ENCODE measurements at regions not wholly inside any gene's neighbourhood (a gene's known extent, or its start where the extent isn't known, plus 50 kb on each side); places are given as distances from the start of the nearest gene placed in this dataset.

DNA sequence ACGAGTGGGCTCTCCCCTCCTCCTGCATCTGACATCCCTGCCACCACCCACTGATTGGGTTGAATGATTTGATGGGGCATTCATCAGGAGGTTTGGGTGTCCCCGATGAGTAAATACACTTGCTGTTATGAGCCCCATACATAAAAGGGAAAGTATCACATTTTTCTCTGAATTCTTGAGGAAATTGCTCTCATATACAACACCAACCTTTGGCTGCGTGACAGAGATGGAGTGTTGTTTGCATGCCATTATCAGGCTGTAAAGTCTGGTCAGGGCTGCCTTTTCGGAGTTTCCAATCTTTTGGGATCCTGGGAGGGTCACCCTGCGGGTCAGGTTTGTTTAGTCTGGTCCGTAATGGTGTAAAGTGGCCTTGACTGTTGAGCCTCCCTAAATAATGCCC, 227.9 kb upstream of the SPRED2 start:
- H3K4me3 Mint-ChIP-seq, result no peak overlapping the region
- no peaks in the 10 kb centered on the region for H3K9me3 Mint-ChIP-seq
- no peaks in the 10 kb centered on the region for H3K4me1 Mint-ChIP-seq
- no peak for ATAC-seq (ENCODE audit: low read depth)
- no peaks in the 10 kb centered on the region for H3K36me3 Mint-ChIP-seq
- no peak overlapping the region for H3K27ac Mint-ChIP-seq
- peaks cover 4% of the 10 kb centered on the region for H3K27me3 Mint-ChIP-seq
- DNase-seq (ENCODE audit: low spot score in 2 of 2), result no peak

DNA sequence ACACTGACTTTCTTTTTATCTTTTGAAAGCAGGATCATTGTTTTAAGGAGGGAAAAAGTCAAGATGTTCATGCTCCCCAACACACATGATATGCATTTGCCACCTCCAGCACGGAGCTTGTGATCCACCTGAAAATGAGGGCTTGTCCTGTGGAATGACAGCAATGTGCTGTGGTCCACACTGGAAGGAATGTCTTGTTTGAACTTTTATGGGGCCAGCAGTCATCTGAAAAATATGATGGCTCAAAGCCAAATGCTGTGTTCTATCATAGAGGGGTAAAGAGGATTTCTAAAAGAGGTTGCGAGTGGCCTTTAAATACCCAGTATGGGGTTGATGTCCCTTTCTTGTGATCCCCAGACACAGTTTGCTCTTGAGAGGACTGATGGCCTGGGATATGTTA, 226.5 kb upstream of the SPRED2 start:
- Mint-ChIP-seq H3K9me3 (no peaks in the 10 kb centered on the region), H3K36me3 (no peaks in the 10 kb centered on the region), H3K27me3 (peaks cover 3% of the 10 kb centered on the region), H3K27ac (no peak overlapping the region), H3K4me1 (no peaks in the 10 kb centered on the region), H3K4me3 (no peak overlapping the region)
- no peak for ATAC-seq (ENCODE audit: low read depth)
- no peak for DNase-seq (ENCODE audit: low spot score in 2 of 2)

DNA sequence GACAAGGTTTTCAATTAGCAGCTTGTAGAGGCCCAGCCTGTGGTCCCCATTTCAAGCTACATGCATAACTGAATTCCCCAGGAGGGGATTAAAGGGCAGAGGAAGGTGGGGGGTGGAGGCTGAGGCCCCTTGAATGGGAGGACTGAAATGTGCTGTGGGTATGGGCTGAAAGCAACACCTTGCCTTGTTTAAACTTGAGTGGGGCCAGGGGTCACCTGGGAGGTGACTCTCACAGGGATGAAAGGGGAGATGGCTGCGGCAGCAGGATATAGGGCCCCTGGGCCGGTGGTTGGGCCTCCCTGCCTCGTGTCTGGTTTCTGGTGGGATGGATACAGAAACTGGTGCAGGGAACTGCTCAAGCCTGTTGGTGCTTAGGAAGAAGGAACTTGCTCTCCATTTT, 225.9 kb upstream of the SPRED2 start:
- ATAC-seq (ENCODE audit: low read depth), result no peak
- H3K27me3 Mint-ChIP-seq, result peaks cover 3% of the 10 kb centered on the region

DNA sequence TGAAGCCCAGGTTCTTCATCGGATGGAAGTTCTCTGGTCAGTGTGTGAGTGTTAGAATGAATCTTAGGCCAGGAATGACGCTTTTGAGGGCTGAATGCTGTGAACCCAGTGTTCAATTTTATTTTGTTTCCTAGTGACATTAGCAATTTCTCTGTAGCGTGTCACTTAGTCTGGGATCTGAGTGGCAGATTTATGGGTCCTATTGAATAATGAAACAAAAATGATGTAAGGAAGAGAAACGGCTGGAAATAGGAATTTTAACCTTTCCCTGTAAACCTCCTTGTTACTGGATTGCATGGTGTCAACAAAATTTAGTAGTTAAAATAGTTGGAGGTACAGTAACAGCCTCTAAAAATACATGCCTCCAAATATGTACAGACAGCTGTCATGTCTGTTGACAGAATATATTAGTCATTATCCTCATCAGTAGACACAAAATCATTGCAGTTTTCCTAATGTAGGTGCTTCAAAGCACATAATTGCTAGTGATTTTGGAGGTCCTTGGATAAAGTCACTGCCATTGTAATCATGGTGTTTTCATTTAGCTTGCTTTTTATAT, 223.8 kb upstream of the SPRED2 start:
- ATAC-seq (ENCODE audit: low read depth) (no peak), DNase-seq (ENCODE audit: low spot score in 2 of 2) (no peak)
- peaks cover 3% of the 10 kb centered on the region for H3K27me3 Mint-ChIP-seq
- no peak overlapping the region for H3K4me3 Mint-ChIP-seq
- H3K36me3 Mint-ChIP-seq, result no peaks in the 10 kb centered on the region
- no peak overlapping the region for H3K27ac Mint-ChIP-seq
- no peaks in the 10 kb centered on the region for H3K9me3 Mint-ChIP-seq
- no peaks in the 10 kb centered on the region for H3K4me1 Mint-ChIP-seq

More for the DNA sequence above, 225.9 kb upstream of the SPRED2 start:
- no peak for DNase-seq (ENCODE audit: low spot score in 2 of 2)
- Mint-ChIP-seq H3K4me3 (no peak overlapping the region), H3K4me1 (no peaks in the 10 kb centered on the region), H3K9me3 (no peaks in the 10 kb centered on the region), H3K36me3 (no peaks in the 10 kb centered on the region), H3K27ac (no peak overlapping the region)

DNA sequence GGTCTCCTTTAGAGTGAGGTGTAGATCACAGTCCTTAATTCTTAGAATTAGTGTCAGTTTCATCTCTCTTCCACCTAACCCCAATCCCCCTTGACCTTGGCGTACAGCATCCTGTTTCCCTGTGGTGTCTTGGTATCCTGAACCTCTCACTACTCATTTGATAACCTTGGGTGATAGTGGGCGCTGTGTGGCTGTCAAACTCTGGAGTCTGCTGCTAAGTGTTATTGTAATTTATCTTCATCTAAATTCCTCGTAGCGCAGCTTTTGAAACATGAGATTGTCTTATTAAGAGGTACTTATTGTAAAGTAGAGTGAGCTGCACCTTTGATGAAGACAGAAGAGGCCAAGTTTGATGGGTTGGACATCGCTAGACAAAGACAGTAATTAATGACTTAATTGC, 222.6 kb upstream of the SPRED2 start:
- H3K4me3 Mint-ChIP-seq, result no peak overlapping the region
- DNase-seq (ENCODE audit: low spot score in 2 of 2), result no peak
- no peaks in the 10 kb centered on the region for H3K36me3 Mint-ChIP-seq

DNA sequence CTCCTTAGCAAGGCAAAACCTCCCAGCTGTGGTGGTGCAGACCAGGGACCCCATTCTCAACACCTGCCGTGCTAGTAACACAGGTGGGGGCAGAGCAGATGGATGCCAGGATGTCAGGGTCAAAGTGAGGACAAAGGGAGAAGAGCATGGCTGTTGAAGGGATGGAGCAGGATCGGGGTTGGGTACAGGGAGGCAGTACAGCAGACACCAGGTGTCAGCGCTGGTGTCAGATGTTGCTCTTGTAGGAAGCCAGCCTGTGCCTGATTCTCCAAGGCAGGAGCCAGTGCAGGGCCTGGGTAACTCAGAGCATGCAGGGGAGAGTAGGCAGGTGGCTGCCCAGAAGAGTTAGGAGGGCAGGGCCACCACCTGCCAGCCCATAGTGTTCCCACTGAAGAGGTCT, 222.1 kb upstream of the SPRED2 start:
- no peak for ATAC-seq (ENCODE audit: low read depth)

More for the DNA sequence above, 222.6 kb upstream of the SPRED2 start:
- no peak for ATAC-seq (ENCODE audit: low read depth)
- no peaks in the 10 kb centered on the region for H3K4me1 Mint-ChIP-seq
- no peaks in the 10 kb centered on the region for H3K9me3 Mint-ChIP-seq
- H3K27me3 Mint-ChIP-seq, result peaks cover 3% of the 10 kb centered on the region
- no peak overlapping the region for H3K27ac Mint-ChIP-seq

DNA sequence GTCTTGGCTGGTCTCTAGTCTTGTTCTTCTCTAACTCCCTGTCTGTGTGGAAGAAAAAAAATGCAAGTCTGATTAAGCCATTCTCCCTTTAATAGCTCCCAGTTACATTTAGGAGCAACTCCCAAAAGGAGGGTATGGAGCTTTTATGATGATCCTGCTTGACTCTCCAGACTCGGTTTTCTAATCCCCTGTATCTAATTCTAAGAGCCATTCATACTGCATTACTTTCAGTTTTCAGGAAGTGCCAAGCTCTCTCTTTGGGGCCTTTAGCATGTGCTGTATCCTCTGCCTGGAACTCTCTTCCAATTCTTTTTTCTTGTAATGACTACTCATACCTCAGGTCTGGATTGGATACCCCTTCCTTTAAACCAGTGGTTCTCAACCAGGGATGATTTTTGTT, 219.7 kb upstream of the SPRED2 start:
- Mint-ChIP-seq H3K4me1 (peaks cover 5% of the 10 kb centered on the region), H3K27ac (no peak overlapping the region), H3K36me3 (no peaks in the 10 kb centered on the region), H3K9me3 (no peaks in the 10 kb centered on the region), H3K4me3 (no peak overlapping the region), H3K27me3 (no peaks in the 10 kb centered on the region)
- ATAC-seq (ENCODE audit: low read depth) (no peak), DNase-seq (ENCODE audit: low spot score in 2 of 2) (no peak)

More for the DNA sequence above, 222.1 kb upstream of the SPRED2 start:
- Mint-ChIP-seq H3K9me3 (no peaks in the 10 kb centered on the region), H3K27ac (no peak overlapping the region), H3K4me3 (no peak overlapping the region), H3K36me3 (no peaks in the 10 kb centered on the region), H3K27me3 (peaks cover 3% of the 10 kb centered on the region), H3K4me1 (no peaks in the 10 kb centered on the region)
- DNase-seq (ENCODE audit: low spot score in 2 of 2), result no peak

DNA sequence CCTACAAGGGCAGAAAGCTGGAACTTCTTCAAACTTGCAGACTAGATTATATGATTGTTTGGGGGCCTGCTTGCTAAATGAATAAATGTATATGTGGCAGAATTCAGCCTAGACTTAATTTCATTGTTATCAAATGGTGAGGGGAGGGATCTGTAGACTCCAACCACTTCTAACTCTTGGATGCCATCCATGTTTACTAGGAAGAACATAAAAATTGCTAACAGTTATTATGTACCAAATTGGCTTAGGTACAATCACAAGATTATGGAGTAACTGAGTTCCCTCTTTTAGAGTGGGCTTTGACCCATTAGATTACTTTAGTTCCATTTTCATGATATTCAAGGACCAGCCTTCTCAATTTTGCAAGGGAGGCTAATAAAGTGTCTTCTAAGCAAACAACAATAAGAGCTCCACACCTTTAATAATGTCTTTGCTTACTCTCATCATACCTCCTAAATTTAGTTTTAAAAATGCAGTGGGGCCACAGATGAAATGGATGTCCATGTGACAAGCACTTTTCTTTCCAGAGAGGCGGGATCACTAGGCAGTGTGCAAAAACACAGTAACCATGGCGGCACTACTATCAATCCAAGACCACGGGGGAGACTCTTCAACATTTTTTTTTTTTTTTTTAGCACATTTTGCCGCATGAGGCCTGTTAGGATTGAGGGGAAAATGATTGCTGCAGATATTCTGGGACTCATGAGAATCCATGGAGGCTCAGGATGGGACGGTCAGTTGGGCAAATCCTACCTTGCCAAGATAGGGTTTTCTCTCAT, 217.6 kb upstream of the SPRED2 start:
- no peak overlapping the region for H3K4me3 Mint-ChIP-seq
- no peaks in the 10 kb centered on the region for H3K36me3 Mint-ChIP-seq
- no peaks in the 10 kb centered on the region for H3K9me3 Mint-ChIP-seq
- H3K4me1 Mint-ChIP-seq, result peaks cover 5% of the 10 kb centered on the region
- ATAC-seq (ENCODE audit: low read depth) (no peak), DNase-seq (ENCODE audit: low spot score in 2 of 2) (no peak)
- no peaks in the 10 kb centered on the region for H3K27me3 Mint-ChIP-seq
- H3K27ac Mint-ChIP-seq, result no peak overlapping the region

DNA sequence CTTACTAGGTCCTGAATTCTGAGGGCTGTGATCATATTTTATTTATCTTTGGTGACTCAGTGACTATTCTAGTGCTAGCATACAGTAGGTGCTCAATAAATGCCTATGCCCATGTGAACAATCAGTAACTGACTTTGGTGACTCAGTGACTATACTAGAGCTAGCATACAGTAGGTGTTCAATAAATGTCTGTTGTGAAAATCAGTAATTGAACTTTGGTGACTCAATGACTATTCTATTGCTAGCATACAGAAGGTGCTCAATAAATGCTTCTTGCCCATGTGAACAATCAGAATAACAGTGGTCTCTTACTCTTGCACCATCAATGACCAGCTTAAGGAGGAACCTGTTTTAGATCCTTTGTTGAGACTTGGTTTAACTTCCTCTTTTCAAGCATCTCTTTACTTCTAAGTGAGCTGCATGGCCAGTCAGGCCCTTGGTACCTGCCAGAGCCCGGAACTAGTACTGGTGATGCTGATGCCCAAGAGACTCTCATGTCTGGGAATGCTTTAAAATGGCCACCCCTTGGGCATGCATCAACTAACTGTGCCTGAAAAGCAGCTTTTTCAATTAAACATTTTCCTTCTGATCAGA, 214.9 kb upstream of the SPRED2 start:
- peak; percentile 74 for ATAC-seq (ENCODE audit: low read depth)
- no peak for DNase-seq (ENCODE audit: low spot score in 2 of 2)
- no peak overlapping the region for H3K4me3 Mint-ChIP-seq

DNA sequence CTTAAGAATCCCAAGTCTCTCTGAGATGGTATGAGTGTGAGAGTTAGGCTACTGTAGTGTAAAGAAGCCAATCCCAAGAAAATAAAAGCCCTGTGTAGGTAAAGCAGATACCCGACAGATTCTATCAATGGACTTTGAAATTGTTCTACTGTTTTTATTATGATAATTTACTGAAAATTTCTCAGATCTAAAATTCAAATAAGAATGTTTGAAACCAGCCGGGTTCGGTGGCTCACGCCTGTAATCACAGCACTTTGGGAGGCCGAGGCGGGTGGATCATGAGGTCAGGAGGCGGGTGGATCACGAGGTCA, 208.3 kb upstream of the SPRED2 start:
- ATAC-seq (ENCODE audit: low read depth), result no peak
- H3K4me3 Mint-ChIP-seq, result no peak overlapping the region

More for the DNA sequence above, 214.9 kb upstream of the SPRED2 start:
- no peaks in the 10 kb centered on the region for H3K9me3 Mint-ChIP-seq
- H3K27ac Mint-ChIP-seq, result no peak overlapping the region
- no peaks in the 10 kb centered on the region for H3K27me3 Mint-ChIP-seq
- peaks cover 5% of the 10 kb centered on the region for H3K4me1 Mint-ChIP-seq
- no peaks in the 10 kb centered on the region for H3K36me3 Mint-ChIP-seq

DNA sequence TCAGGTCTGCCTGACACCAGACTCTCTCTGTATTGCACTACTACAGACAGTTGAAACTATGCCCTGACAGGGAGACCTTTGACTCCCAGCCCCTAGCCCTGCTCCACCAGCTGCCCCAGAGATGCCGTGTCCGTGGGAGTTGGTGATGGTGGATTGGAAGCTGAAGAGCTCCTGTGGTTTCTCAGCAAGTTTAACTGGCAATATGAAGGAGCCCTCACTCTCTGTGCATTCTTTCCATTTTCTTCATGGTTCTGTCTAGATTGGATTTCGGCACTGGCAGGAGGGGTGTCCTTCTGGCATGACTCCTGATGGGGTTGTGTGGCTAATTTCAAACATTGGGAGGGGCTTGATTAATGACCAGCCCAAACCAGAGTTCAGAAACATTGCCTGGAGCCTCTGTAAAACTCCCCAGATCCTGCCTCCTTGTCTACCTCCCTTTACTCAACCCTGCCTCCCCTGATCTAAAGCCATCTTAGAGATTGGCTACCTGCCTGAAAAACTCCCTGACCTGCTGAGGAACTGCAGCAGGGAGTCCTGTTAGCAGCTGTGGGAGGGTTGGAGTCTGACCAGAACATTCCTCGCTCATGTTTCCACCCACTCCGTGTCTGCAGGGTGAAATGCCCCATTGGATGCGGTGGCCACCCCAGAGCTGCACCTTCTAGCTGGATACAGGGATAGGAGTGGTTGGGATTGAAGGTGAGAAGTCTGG, 206.9 kb upstream of the SPRED2 start:
- peaks cover 2% of the 10 kb centered on the region for H3K27me3 Mint-ChIP-seq
- H3K36me3 Mint-ChIP-seq, result no peaks in the 10 kb centered on the region
- no peak for DNase-seq (ENCODE audit: low spot score in 2 of 2)
- H3K9me3 Mint-ChIP-seq, result no peaks in the 10 kb centered on the region
- no peak overlapping the region for H3K27ac Mint-ChIP-seq
- no peak overlapping the region for H3K4me3 Mint-ChIP-seq
- ATAC-seq (ENCODE audit: low read depth), result no peak
- peaks cover 3% of the 10 kb centered on the region for H3K4me1 Mint-ChIP-seq

More for the DNA sequence above, 208.3 kb upstream of the SPRED2 start:
- H3K27me3 Mint-ChIP-seq, result peaks cover 2% of the 10 kb centered on the region
- H3K36me3 Mint-ChIP-seq, result no peaks in the 10 kb centered on the region
- H3K27ac Mint-ChIP-seq, result no peak overlapping the region
- DNase-seq (ENCODE audit: low spot score in 2 of 2), result no peak
- no peaks in the 10 kb centered on the region for H3K9me3 Mint-ChIP-seq
- H3K4me1 Mint-ChIP-seq, result peaks cover 3% of the 10 kb centered on the region

DNA sequence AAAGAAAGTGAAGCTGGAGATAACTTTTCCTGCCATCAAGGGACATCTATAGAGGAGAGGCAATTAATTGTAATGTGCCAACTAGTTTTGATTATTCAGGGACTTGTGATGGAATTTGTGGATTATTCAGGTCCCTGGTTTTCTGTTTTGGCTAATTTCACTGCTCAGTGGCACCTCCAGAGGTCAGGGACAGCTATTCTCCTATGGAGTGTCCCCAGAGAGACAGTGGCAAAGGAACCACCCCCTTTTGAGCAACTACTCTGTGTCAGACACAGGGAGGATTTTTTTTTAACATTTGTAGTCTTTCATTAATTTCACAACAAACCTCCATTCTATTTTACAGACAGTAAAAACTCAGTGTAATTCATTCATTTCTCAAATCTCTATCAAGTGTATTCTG, 206.0 kb upstream of the SPRED2 start:
- no peak overlapping the region for H3K4me3 Mint-ChIP-seq

DNA sequence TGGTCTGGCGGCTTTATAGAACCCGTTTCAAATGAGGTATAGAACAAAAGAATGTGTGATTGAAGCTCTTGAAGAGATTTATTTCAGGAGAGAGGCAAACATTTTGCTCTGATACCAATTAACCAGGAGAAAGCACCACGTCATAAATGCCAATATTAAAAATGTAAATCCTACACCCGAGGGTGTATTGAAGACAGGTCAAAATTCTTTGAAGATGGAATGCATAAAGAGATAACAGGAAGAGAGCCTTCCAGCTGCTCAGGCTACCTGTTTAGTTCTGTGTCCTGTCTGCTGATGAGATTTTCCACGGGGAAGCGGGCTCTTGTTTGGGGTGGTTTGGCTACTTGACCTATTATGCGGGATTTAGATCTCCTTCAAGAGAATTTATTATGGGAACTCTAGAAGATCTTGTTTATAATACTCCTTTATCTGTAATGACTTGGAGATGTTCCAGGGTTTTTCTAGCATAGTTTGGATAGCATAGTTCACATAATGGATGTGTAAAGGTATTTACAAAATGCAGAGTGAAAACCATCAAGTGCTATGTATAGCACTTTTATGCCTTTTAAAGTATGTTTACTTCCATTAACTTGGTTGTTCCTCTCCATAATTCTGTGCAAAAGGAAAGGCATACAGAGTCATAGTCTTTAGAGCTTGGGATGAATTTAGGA, 204.5 kb upstream of the SPRED2 start:
- H3K9me3 Mint-ChIP-seq, result no peaks in the 10 kb centered on the region
- peaks cover 3% of the 10 kb centered on the region for H3K4me1 Mint-ChIP-seq
- H3K4me3 Mint-ChIP-seq, result no peak overlapping the region
- no peak for ATAC-seq (ENCODE audit: low read depth)
- peaks cover 2% of the 10 kb centered on the region for H3K27me3 Mint-ChIP-seq
- H3K36me3 Mint-ChIP-seq, result no peaks in the 10 kb centered on the region
- no peak for DNase-seq (ENCODE audit: low spot score in 2 of 2)
- no peak overlapping the region for H3K27ac Mint-ChIP-seq

More for the DNA sequence above, 206.0 kb upstream of the SPRED2 start:
- Mint-ChIP-seq H3K27me3 (peaks cover 2% of the 10 kb centered on the region), H3K4me1 (peaks cover 3% of the 10 kb centered on the region), H3K36me3 (no peaks in the 10 kb centered on the region), H3K9me3 (no peaks in the 10 kb centered on the region), H3K27ac (no peak overlapping the region)
- DNase-seq (ENCODE audit: low spot score in 2 of 2) (no peak), ATAC-seq (ENCODE audit: low read depth) (no peak)

DNA sequence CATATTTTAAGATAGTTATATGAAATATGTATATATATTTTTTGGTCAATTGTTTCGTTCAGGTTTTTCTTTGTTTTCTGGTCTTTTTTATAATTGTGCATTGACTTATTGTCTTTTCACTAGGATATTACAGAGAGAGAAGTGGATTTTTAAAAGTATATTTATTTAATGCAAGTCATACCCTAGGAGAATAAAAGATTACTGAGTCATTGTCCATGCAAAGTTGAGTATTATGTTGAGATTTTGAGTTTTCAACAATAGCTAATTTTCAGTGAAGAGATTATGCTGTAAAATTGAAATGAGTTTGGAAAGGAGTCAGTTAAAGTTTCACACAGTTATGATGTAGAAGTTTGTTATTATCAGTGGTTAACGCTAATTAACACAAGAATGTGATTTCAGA, 203.6 kb upstream of the SPRED2 start:
- no peaks in the 10 kb centered on the region for H3K36me3 Mint-ChIP-seq
- ATAC-seq (ENCODE audit: low read depth), result no peak
- H3K27ac Mint-ChIP-seq, result no peak overlapping the region
- H3K27me3 Mint-ChIP-seq, result peaks cover 2% of the 10 kb centered on the region
- H3K9me3 Mint-ChIP-seq, result no peaks in the 10 kb centered on the region
- no peak for DNase-seq (ENCODE audit: low spot score in 2 of 2)
- H3K4me3 Mint-ChIP-seq, result no peak overlapping the region
- peaks cover 3% of the 10 kb centered on the region for H3K4me1 Mint-ChIP-seq
